HG03039 (cell line): ENCODE measurements at regions not wholly inside any gene's neighbourhood (a gene's known extent, or its start where the extent isn't known, plus 50 kb on each side); places are given as distances from the start of the nearest gene placed in this dataset.
"Not testable (repeated sequence)": the region's sequence is repeated elsewhere in the genome, so short reads cannot be mapped to it uniquely, and the experiment has no call there.

ENCODE experiments used
- ATAC-seq: cut with Tn5 transposase; IDR thresholded peaks from one replicate; pipeline ENCODE4 v1.9.1; 2021; ENCODE audit warnings: mild to moderate bottlenecking, moderate library complexity; ENCODE audit not compliant: unreplicated experiment

DNA sequence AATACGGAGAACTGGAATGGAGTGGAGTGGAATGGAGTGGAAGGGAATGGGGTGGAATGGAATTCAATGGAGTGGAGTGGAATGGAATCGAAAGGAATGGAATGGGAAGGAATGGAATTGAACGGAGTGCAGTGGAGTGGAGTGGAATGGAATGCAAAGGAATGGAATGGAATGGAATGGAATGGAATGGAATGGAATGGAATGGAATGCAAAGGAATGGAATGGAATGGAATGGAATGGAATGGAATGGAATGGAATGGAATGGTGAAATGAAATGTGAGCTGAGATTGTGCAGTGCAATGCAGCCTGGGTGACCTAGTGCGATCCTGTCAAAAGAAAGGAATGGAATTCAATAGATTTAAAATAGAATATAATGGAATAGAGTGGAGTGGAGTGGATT is 357.3 kb upstream of the WSB1 start:
- not testable (repeated sequence) for ATAC-seq

DNA sequence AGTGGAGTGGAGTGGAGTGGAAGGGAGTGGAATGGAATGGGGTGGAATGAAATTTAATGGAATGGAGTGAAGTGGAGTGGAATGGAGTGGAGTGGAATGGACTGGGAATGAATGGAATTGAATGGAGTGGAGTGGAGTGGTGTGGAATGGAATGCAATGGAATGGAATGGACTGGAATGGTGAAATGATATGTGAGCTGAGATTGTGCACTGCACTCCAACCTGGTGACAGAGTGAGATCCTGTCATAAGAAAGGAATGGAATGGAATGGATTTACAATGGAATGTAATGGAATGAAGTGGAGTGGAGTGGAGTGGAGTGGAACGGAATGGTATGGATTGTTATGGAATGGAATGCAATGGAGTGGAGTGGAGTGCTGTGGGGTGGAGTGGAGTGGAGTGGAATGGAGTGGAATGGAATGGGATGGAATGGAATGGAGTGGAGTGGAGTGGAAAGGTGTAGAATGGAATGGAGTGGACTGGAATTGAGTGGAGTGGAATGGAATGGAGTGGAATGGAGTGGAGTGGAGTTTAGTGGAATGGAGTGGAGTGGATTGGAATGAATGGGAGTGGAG is 356.1 kb upstream of the WSB1 start:
- not testable (repeated sequence) for ATAC-seq

DNA sequence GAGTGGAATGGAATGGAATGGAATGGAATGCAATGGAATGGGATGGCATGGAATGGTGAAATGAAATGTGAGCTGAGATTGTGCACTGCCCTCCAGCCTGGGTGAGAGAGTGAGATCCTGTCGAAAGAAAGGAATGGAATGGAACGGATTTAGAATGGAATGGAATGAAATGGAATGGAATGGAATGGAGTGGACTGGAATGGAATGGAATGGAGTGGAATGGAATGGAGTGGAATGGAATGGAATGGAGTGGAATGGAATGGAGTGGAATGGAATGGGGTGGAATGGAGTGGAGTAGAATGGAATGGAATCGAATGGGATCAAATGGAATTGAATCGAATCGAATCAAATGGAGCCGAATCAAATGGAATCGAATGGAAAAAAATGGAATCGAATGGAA is 354.2 kb upstream of the WSB1 start:
- not testable (repeated sequence) for ATAC-seq

GRCh38 chr17:26940587-26940986 is 353.3 kb upstream of the WSB1 start:
- not testable (repeated sequence) for ATAC-seq

- ATAC-seq = no peak
Measured at GRCh38 chr17:26962255-26963162, 331.4 kb upstream of the WSB1 start.

DNA sequence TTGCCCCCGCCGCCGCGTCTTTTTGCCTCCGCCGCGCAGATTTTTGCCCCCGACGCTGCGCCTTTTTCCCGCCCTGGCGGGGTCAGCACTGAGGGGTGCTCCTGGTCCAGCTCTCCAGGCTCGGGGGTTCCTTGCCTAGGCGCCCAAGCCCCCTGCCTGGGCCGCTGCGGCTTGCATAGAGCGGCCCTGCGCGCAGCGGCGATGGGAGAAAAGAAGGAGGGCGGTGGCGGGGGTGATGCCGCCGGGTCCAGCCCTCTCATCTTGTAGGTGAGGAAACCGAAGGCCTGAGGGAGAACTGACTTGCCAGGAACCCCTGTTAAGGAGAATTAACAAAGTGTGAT is 330.8 kb upstream of the WSB1 start:
- no peak for ATAC-seq

GRCh38 chr17:26965898-26966624 is 327.9 kb upstream of the WSB1 start:
- not testable (repeated sequence) for ATAC-seq

DNA sequence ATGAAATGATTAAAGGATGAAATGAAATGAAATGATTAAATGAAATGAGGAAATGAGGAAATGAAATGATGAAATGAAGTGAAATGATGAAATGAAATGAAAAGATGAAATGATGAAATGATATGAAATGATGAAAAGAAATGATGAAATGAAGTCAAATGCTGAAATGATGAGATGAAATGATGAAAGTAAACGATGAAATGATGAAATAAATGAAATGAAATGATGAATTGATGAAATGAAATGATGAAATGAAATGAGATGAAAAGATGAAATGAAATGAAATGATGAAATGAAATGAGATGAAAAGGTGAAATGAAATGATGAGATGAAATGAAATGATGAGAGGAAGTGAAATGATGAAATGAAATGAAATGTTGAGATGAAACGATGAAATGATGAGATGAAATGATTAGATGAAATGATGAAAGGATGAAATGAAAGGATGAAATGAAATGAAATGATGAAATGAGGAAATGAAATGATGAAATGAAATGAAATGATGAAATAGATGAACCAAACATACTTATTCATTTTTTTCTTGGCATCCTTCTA is 327.2 kb upstream of the WSB1 start:
- not testable (repeated sequence) for ATAC-seq

DNA sequence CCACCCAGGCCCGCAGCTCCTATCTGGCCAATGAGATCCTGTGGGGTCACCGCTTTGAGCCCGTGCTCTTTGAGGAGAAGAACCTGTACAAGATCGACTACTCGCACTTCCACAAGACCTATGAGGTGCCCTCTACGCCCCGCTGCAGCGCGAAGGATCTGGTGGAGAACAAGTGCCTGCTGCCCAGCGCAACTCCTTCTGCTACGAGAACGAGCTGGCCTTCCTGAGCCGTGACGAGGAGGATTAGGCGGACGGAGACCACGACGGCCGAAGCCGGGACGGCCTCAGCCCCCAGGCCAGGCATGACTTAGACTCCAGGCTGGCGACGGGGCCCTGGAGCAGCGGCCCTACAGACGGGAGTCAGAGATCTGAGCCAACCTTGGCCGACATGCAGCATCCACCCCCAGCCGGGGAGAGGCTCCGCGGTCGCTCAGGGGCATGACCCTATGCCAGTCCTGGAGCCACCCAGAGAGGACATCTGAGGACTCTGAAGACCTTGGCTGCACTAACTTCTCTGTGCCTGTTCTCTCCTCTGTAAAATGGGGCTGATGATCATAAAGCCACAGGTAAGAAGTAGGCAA is 312.0 kb upstream of the WSB1 start:
- not testable (repeated sequence) for ATAC-seq

GRCh38 chr17:26982563-26982962 is 311.4 kb upstream of the WSB1 start:
- ATAC-seq = not testable (repeated sequence)

- ATAC-seq = not testable (repeated sequence)
Measured at GRCh38 chr17:26987851-26988250, 306.1 kb upstream of the WSB1 start.

GRCh38 chr17:26994648-26995047 is 299.3 kb upstream of the WSB1 start:
- ATAC-seq = not testable (repeated sequence)

DNA sequence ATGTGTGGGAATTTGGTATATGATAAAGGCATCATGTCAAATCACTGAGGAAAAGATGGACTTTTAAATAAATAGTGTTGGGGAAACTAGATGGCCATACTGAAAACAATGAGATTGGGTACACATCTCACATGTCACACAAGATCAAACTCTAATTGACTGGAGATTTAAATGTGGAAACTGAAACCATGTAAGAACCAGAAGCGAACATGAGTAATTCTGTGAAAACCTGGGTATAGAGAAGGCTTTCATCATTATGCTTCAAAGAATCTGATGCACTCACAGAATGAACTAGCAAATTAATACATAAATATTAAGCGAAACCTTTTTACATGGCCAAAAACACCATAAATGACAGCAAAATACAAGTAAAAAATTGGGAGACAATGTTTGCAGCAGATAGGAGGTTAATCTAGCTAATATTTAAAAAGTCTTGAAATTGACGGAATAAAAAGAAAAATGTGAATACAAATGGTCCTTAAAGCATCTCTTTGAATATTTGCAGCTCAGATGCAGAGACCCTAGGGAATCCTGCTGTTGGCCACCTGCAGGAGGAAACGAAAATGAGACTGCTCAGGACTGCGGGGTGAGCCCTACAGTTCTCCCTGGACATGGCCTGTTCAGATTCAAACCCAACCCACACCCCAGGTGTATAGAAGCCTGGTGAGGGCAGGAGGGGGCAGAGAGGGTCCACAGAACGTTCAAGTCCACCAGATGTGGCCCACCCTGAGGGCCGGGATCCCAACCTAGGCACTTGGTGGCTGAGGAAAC is 297.6 kb upstream of the WSB1 start:
- ATAC-seq = not testable (repeated sequence)

GRCh38 chr17:27007734-27008531 is 286.0 kb upstream of the WSB1 start:
- not testable (repeated sequence) for ATAC-seq

DNA sequence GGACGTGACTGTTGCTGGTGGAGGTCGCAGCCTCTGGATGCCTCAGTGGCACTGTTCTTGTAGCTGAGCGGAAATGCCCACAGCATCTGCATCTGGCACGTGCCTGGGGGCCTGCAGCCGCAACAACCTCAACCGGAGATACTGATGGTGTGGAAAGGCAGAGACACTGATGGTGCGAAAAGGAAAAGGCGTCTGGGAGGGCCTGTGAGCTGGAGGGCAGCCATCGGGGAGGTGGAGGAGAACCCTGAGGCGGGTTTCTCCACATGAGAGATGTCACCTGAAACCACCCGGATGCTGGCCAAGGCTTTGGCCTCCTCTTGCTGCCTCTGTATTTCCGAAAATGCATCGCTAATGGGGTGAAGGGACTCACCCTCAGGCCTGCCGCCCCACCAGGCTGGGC is 284.8 kb upstream of the WSB1 start:
- no peak for ATAC-seq

- not testable (repeated sequence) for ATAC-seq
Measured at GRCh38 chr17:27010138-27010537, 283.8 kb upstream of the WSB1 start.

DNA sequence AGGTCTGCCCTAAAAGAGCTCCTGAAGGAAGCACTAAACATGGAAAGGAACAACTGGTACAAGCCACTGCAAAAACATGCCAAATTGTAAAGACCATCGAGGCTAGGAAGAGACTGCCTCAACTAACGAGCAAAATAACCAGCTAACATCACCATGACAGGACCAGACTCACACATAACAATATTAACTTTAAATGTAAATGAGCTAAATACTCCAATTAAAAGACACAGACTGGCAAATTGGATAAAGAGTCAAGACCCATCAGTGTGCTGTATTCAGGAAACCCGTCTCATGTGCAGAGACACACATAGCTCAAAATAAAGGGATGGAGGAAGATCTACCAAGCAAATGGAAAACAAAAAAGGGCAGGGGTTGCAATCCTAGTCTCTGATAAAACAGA is 263.4 kb upstream of the WSB1 start:
- ATAC-seq = not testable (repeated sequence)

GRCh38 chr17:27038676-27039075 is 255.2 kb upstream of the WSB1 start:
- ATAC-seq = no peak

DNA sequence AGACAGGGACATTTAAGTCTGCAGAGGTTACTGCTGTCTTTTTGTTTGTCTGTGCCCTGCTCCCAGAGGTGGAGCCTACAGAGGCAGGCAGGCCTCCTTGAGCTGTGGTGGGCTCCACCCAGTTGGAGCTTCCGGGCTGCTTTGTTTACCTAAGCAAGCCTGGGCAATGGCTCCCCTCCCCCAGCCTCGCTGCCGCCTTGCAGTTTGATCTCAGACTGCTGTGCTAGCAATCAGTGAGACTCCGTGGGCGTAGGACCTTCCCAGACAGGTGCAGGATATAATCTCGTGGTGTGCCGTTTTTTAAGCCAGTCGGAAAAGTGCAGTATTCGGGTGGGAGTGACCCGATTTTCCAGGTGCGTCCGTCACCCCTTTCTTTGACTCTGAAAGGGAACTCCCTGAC is 248.9 kb upstream of the WSB1 start:
- not testable (repeated sequence) for ATAC-seq
